ENCODE measurements at regions not wholly inside any gene's neighbourhood (a gene's known extent, or its start where the extent isn't known, plus 50 kb on each side); places are given as distances from the start of the nearest gene placed in this dataset.

- Histone ChIP-seq H3K27ac (ENCODE audit: low read depth, low read length) (no peak overlapping the region), H3K9ac (ENCODE audit: low read depth in 1 of 2, low read length in 2 of 2) (no peak overlapping the region), H3K27me3 (ENCODE audit: control insufficient read depth in 1 of 2, insufficient read depth in 2 of 2, low read length in 2 of 2) (no peaks in the 10 kb centered on the region), H3K9me3 (ENCODE audit: control insufficient read depth in 1 of 2, low read length in 2 of 2) (peaks cover 2 to 5% of the 10 kb centered on the region in 2 donors), H3K36me3 (ENCODE audit: control insufficient read depth in 1 of 2, insufficient read depth in 2 of 2, low read length in 2 of 2) (no peaks in the 10 kb centered on the region), H3K4me3 (ENCODE audit: low read depth in 1 of 2, low read length in 2 of 2) (no peak overlapping the region), H3K4me1 (ENCODE audit: control insufficient read depth in 1 of 2, insufficient read depth in 2 of 2, low read length in 2 of 2) (no peaks in the 10 kb centered on the region)
These were observed 565.5 kb upstream of the TUSC1 start for GRCh38 chr9:26243726-26244125.

- Histone ChIP-seq H3K27ac (ENCODE audit: low read depth, low read length) (no peak overlapping the region), H3K4me3 (ENCODE audit: low read depth in 1 of 2, low read length in 2 of 2) (no peak overlapping the region), H3K9ac (ENCODE audit: low read depth in 1 of 2, low read length in 2 of 2) (no peak overlapping the region), H3K27me3 (ENCODE audit: control insufficient read depth in 1 of 2, insufficient read depth in 2 of 2, low read length in 2 of 2) (no peaks in the 10 kb centered on the region), H3K9me3 (ENCODE audit: control insufficient read depth in 1 of 2, low read length in 2 of 2) (peaks cover 2 to 5% of the 10 kb centered on the region in 2 donors), H3K36me3 (ENCODE audit: control insufficient read depth in 1 of 2, insufficient read depth in 2 of 2, low read length in 2 of 2) (no peaks in the 10 kb centered on the region), H3K4me1 (ENCODE audit: control insufficient read depth in 1 of 2, insufficient read depth in 2 of 2, low read length in 2 of 2) (no peaks in the 10 kb centered on the region)
These were observed 564.9 kb upstream of the TUSC1 start for GRCh38 chr9:26243029-26243697.

- no peak overlapping the region for H3K27ac ChIP-seq (ENCODE audit: low read depth, low read length)
- peaks cover 2 to 5% of the 10 kb centered on the region in 2 donors for H3K9me3 ChIP-seq (ENCODE audit: control insufficient read depth in 1 of 2, low read length in 2 of 2)
- no peaks in the 10 kb centered on the region for H3K36me3 ChIP-seq (ENCODE audit: control insufficient read depth in 1 of 2, insufficient read depth in 2 of 2, low read length in 2 of 2)
- H3K9ac ChIP-seq (ENCODE audit: low read depth in 1 of 2, low read length in 2 of 2), result no peak overlapping the region
- no peaks in the 10 kb centered on the region for H3K4me1 ChIP-seq (ENCODE audit: control insufficient read depth in 1 of 2, insufficient read depth in 2 of 2, low read length in 2 of 2)
- H3K4me3 ChIP-seq (ENCODE audit: low read depth in 1 of 2, low read length in 2 of 2), result no peak overlapping the region
- no peaks in the 10 kb centered on the region for H3K27me3 ChIP-seq (ENCODE audit: control insufficient read depth in 1 of 2, insufficient read depth in 2 of 2, low read length in 2 of 2)
These were observed 561.8 kb upstream of the TUSC1 start for GRCh38 chr9:26240020-26240419.

- Histone ChIP-seq H3K4me1 (ENCODE audit: control insufficient read depth in 1 of 2, insufficient read depth in 2 of 2, low read length in 2 of 2) (no peaks in the 10 kb centered on the region), H3K9ac (ENCODE audit: low read depth in 1 of 2, low read length in 2 of 2) (no peak overlapping the region), H3K9me3 (ENCODE audit: control insufficient read depth in 1 of 2, low read length in 2 of 2) (peaks cover 2 to 4% of the 10 kb centered on the region in 2 donors), H3K36me3 (ENCODE audit: control insufficient read depth in 1 of 2, insufficient read depth in 2 of 2, low read length in 2 of 2) (no peaks in the 10 kb centered on the region), H3K27me3 (ENCODE audit: control insufficient read depth in 1 of 2, insufficient read depth in 2 of 2, low read length in 2 of 2) (no peaks in the 10 kb centered on the region), H3K4me3 (ENCODE audit: low read depth in 1 of 2, low read length in 2 of 2) (no peak overlapping the region), H3K27ac (ENCODE audit: low read depth, low read length) (no peak overlapping the region)
These were observed 559.0 kb upstream of the TUSC1 start for GRCh38 chr9:26237256-26237655.

- Histone ChIP-seq H3K27me3 (ENCODE audit: control insufficient read depth in 1 of 2, insufficient read depth in 2 of 2, low read length in 2 of 2) (no peaks in the 10 kb centered on the region), H3K9me3 (ENCODE audit: control insufficient read depth in 1 of 2, low read length in 2 of 2) (peaks cover 3 to 6% of the 10 kb centered on the region in 2 donors), H3K27ac (ENCODE audit: low read depth, low read length) (no peak overlapping the region), H3K9ac (ENCODE audit: low read depth in 1 of 2, low read length in 2 of 2) (no peak overlapping the region), H3K4me1 (ENCODE audit: control insufficient read depth in 1 of 2, insufficient read depth in 2 of 2, low read length in 2 of 2) (no peaks in the 10 kb centered on the region), H3K36me3 (ENCODE audit: control insufficient read depth in 1 of 2, insufficient read depth in 2 of 2, low read length in 2 of 2) (no peaks in the 10 kb centered on the region), H3K4me3 (ENCODE audit: low read depth in 1 of 2, low read length in 2 of 2) (no peak overlapping the region)
These were observed 556.6 kb upstream of the TUSC1 start for GRCh38 chr9:26234865-26235264.

- Histone ChIP-seq H3K27ac (ENCODE audit: low read depth, low read length) (no peak overlapping the region), H3K9ac (ENCODE audit: low read depth in 1 of 2, low read length in 2 of 2) (no peak overlapping the region), H3K27me3 (ENCODE audit: control insufficient read depth in 1 of 2, insufficient read depth in 2 of 2, low read length in 2 of 2) (no peaks in the 10 kb centered on the region), H3K4me1 (ENCODE audit: control insufficient read depth in 1 of 2, insufficient read depth in 2 of 2, low read length in 2 of 2) (no peaks in the 10 kb centered on the region), H3K4me3 (ENCODE audit: low read depth in 1 of 2, low read length in 2 of 2) (no peak overlapping the region), H3K36me3 (ENCODE audit: control insufficient read depth in 1 of 2, insufficient read depth in 2 of 2, low read length in 2 of 2) (no peaks in the 10 kb centered on the region), H3K9me3 (ENCODE audit: control insufficient read depth in 1 of 2, low read length in 2 of 2) (peaks cover 3 to 10% of the 10 kb centered on the region in 2 donors)
These were observed 553.1 kb upstream of the TUSC1 start for GRCh38 chr9:26231391-26231790.

- Histone ChIP-seq H3K27me3 (ENCODE audit: control insufficient read depth in 1 of 2, insufficient read depth in 2 of 2, low read length in 2 of 2) (no peaks in the 10 kb centered on the region), H3K9me3 (ENCODE audit: control insufficient read depth in 1 of 2, low read length in 2 of 2) (peaks cover 3 to 10% of the 10 kb centered on the region in 2 donors), H3K36me3 (ENCODE audit: control insufficient read depth in 1 of 2, insufficient read depth in 2 of 2, low read length in 2 of 2) (no peaks in the 10 kb centered on the region), H3K27ac (ENCODE audit: low read depth, low read length) (no peak overlapping the region), H3K9ac (ENCODE audit: low read depth in 1 of 2, low read length in 2 of 2) (no peak overlapping the region), H3K4me3 (ENCODE audit: low read depth in 1 of 2, low read length in 2 of 2) (no peak overlapping the region), H3K4me1 (ENCODE audit: control insufficient read depth in 1 of 2, insufficient read depth in 2 of 2, low read length in 2 of 2) (no peaks in the 10 kb centered on the region)
These were observed 551.2 kb upstream of the TUSC1 start for GRCh38 chr9:26229324-26230054.

- no peaks in the 10 kb centered on the region for H3K4me1 ChIP-seq (ENCODE audit: control insufficient read depth in 1 of 2, insufficient read depth in 2 of 2, low read length in 2 of 2)
- H3K9me3 ChIP-seq (ENCODE audit: control insufficient read depth in 1 of 2, low read length in 2 of 2), result peaks cover 3 to 10% of the 10 kb centered on the region in 2 donors
- H3K4me3 ChIP-seq (ENCODE audit: low read depth in 1 of 2, low read length in 2 of 2), result no peak overlapping the region
- H3K27me3 ChIP-seq (ENCODE audit: control insufficient read depth in 1 of 2, insufficient read depth in 2 of 2, low read length in 2 of 2), result no peaks in the 10 kb centered on the region
- no peaks in the 10 kb centered on the region for H3K36me3 ChIP-seq (ENCODE audit: control insufficient read depth in 1 of 2, insufficient read depth in 2 of 2, low read length in 2 of 2)
- no peak overlapping the region for H3K9ac ChIP-seq (ENCODE audit: low read depth in 1 of 2, low read length in 2 of 2)
- H3K27ac ChIP-seq (ENCODE audit: low read depth, low read length), result no peak overlapping the region
These were observed 550.0 kb upstream of the TUSC1 start for GRCh38 chr9:26228273-26228672.

- Histone ChIP-seq H3K27me3 (ENCODE audit: control insufficient read depth in 1 of 2, insufficient read depth in 2 of 2, low read length in 2 of 2) (no peaks in the 10 kb centered on the region), H3K9ac (ENCODE audit: low read depth in 1 of 2, low read length in 2 of 2) (no peak overlapping the region), H3K9me3 (ENCODE audit: control insufficient read depth in 1 of 2, low read length in 2 of 2) (peaks cover 0 to 5% of the 10 kb centered on the region in 2 donors), H3K36me3 (ENCODE audit: control insufficient read depth in 1 of 2, insufficient read depth in 2 of 2, low read length in 2 of 2) (no peaks in the 10 kb centered on the region), H3K4me1 (ENCODE audit: control insufficient read depth in 1 of 2, insufficient read depth in 2 of 2, low read length in 2 of 2) (no peaks in the 10 kb centered on the region), H3K27ac (ENCODE audit: low read depth, low read length) (no peak overlapping the region), H3K4me3 (ENCODE audit: low read depth in 1 of 2, low read length in 2 of 2) (no peak overlapping the region)
These were observed 543.0 kb upstream of the TUSC1 start for GRCh38 chr9:26221290-26221689.

GRCh38 chr9:26220367-26220766, 542.1 kb upstream of the TUSC1 start:
- Histone ChIP-seq H3K9ac (ENCODE audit: low read depth in 1 of 2, low read length in 2 of 2) (no peak overlapping the region), H3K4me3 (ENCODE audit: low read depth in 1 of 2, low read length in 2 of 2) (no peak overlapping the region), H3K36me3 (ENCODE audit: control insufficient read depth in 1 of 2, insufficient read depth in 2 of 2, low read length in 2 of 2) (no peaks in the 10 kb centered on the region), H3K27me3 (ENCODE audit: control insufficient read depth in 1 of 2, insufficient read depth in 2 of 2, low read length in 2 of 2) (no peaks in the 10 kb centered on the region), H3K9me3 (ENCODE audit: control insufficient read depth in 1 of 2, low read length in 2 of 2) (peaks cover 0 to 8% of the 10 kb centered on the region in 2 donors), H3K4me1 (ENCODE audit: control insufficient read depth in 1 of 2, insufficient read depth in 2 of 2, low read length in 2 of 2) (no peaks in the 10 kb centered on the region), H3K27ac (ENCODE audit: low read depth, low read length) (no peak overlapping the region)

All from duodenal mucosa (tissue), 2 donors.